Amniotic epithelial cell (primary cell): ENCODE measurements at regions not wholly inside any gene's neighbourhood (a gene's known extent, or its start where the extent isn't known, plus 50 kb on each side); places are given as distances from the start of the nearest gene placed in this dataset.
A peak's percentile ranks its signal among the peaks of the same experiment; 100 is the strongest.
"Not testable (repeated sequence)": the region's sequence is repeated elsewhere in the genome, so short reads cannot be mapped to it uniquely, and the experiment has no call there.

Experiments
- DNase-seq: peaks from one replicate; pipeline ENCODE4 v3.0.0-alpha.2; 2010; ENCODE audit warnings: low read depth

GRCh38 chr12:31820832-31821231 is 92.0 kb upstream of the AMN1 start:
- no peak for DNase-seq

- DNase-seq = no peak
Measured at GRCh38 chr12:31819427-31819826, 90.6 kb upstream of the AMN1 start.

GRCh38 chr12:31818623-31819268 is 89.9 kb upstream of the AMN1 start:
- DNase-seq = no peak

GRCh38 chr12:31817120-31817519 is 88.3 kb upstream of the AMN1 start:
- DNase-seq = no peak

GRCh38 chr12:31815096-31815495 is 86.3 kb upstream of the AMN1 start:
- peak; percentile 21 for DNase-seq

- DNase-seq = no peak
Measured at GRCh38 chr12:31813305-31813704, 84.5 kb upstream of the AMN1 start.

GRCh38 chr12:31807773-31808097 is 78.9 kb upstream of the AMN1 start:
- no peak for DNase-seq

- not testable (repeated sequence) for DNase-seq
Measured at GRCh38 chr12:31807081-31807772, 78.4 kb upstream of the AMN1 start.

GRCh38 chr12:31805681-31806080 is 76.9 kb upstream of the AMN1 start:
- not testable (repeated sequence) for DNase-seq

- DNase-seq = not testable (repeated sequence)
Measured at GRCh38 chr12:31804707-31805106, 75.9 kb upstream of the AMN1 start.

GRCh38 chr12:31804185-31804504 is 75.3 kb upstream of the AMN1 start:
- DNase-seq = no peak

GRCh38 chr12:31803306-31804184 is 74.7 kb upstream of the AMN1 start:
- DNase-seq = no peak

- DNase-seq = no peak
Measured at GRCh38 chr12:31801872-31802271, 73.1 kb upstream of the AMN1 start.

GRCh38 chr12:31797230-31797872 is 68.5 kb upstream of the AMN1 start:
- no peak for DNase-seq

GRCh38 chr12:31796270-31796951 is 67.6 kb upstream of the AMN1 start:
- DNase-seq = no peak

- DNase-seq = no peak
Measured at GRCh38 chr12:31794745-31795144, 65.9 kb upstream of the AMN1 start.

- not testable (repeated sequence) for DNase-seq
Measured at GRCh38 chr12:31791265-31791664, 62.4 kb upstream of the AMN1 start.

GRCh38 chr12:31790759-31791158 is 61.9 kb upstream of the AMN1 start:
- DNase-seq = no peak

GRCh38 chr12:31785318-31785717 is 56.5 kb upstream of the AMN1 start:
- DNase-seq = no peak

- no peak for DNase-seq
Measured at GRCh38 chr12:31783996-31784645, 55.3 kb upstream of the AMN1 start.

GRCh38 chr12:31783556-31783955 is 54.7 kb upstream of the AMN1 start:
- no peak for DNase-seq
